Fibroblast of the aortic adventitia (primary cell): ENCODE measurements at regions not wholly inside any gene's neighbourhood (a gene's known extent, or its start where the extent isn't known, plus 50 kb on each side); places are given as distances from the start of the nearest gene placed in this dataset.
"Not testable (repeated sequence)": the region's sequence is repeated elsewhere in the genome, so short reads cannot be mapped to it uniquely, and the experiment has no call there.

ENCODE experiments used
- DNase-seq: peaks from one replicate; pipeline ENCODE4 v3.0.0-alpha.2; 2010; ENCODE audit warnings: low read depth
- H3K4me3 ChIP-seq: 2 replicates; pipeline ENCODE4 v1.5.1; 2011; ENCODE audit warnings: low read depth, mild to moderate bottlenecking, control low read depth, low read length, moderate library complexity
- CTCF ChIP-seq: IDR thresholded peaks from 2 replicates; pipeline ENCODE4 v1.5.1; 2011; ENCODE audit warnings: mild to moderate bottlenecking, low read length, control low read depth, inconsistent platforms; ENCODE audit not compliant: insufficient read depth

GRCh38 chrX:128650326-128650725 is 598.1 kb upstream of the ACTRT1 start:
- no peak for DNase-seq
- no peak for TF ChIP-seq CTCF
- H3K4me3 ChIP-seq = no peak overlapping the region

- no peak for TF ChIP-seq CTCF
- H3K4me3 ChIP-seq = no peak overlapping the region
- DNase-seq = no peak
Observed at GRCh38 chrX:128634754-128635153, 582.6 kb upstream of the ACTRT1 start.

- TF ChIP-seq CTCF = no peak
- no peak overlapping the region for H3K4me3 ChIP-seq
- DNase-seq = no peak
Observed at GRCh38 chrX:128623361-128623760, 571.2 kb upstream of the ACTRT1 start.

- TF ChIP-seq CTCF = no peak
- DNase-seq = no peak
- H3K4me3 ChIP-seq = no peak overlapping the region
Observed at GRCh38 chrX:128622296-128622695, 570.1 kb upstream of the ACTRT1 start.

GRCh38 chrX:128619490-128619889 is 567.3 kb upstream of the ACTRT1 start:
- no peak overlapping the region for H3K4me3 ChIP-seq

GRCh38 chrX:128616933-128617332 is 564.7 kb upstream of the ACTRT1 start:
- TF ChIP-seq CTCF = no peak
- DNase-seq = no peak
- no peak overlapping the region for H3K4me3 ChIP-seq

More at GRCh38 chrX:128619490-128619889, 567.3 kb upstream of the ACTRT1 start:
- no peak for DNase-seq
- TF ChIP-seq CTCF = no peak

GRCh38 chrX:128606817-128607216 is 554.6 kb upstream of the ACTRT1 start:
- not testable (repeated sequence) for DNase-seq, H3K4me3 ChIP-seq

GRCh38 chrX:128606357-128606756 is 554.2 kb upstream of the ACTRT1 start:
- not testable (repeated sequence) for H3K4me3 ChIP-seq, DNase-seq
